Thyroid gland (tissue), 4 donors: ENCODE measurements at regions not wholly inside any gene's neighbourhood (a gene's known extent, or its start where the extent isn't known, plus 50 kb on each side); places are given as distances from the start of the nearest gene placed in this dataset.

Experiments
- POLR2A ChIP-seq, 2 donors: fragments of 450-650 bp; IDR thresholded peaks; one replicate each; pipeline ENCODE4 v1.6.1; 2017; ENCODE audit warnings: antibody characterized with exemption in 2 of 2, mild to moderate bottlenecking in 2 of 2, moderate library complexity in 1 of 2
- TF ChIP-seq, protein P1 (sequence below), 6 experiments: fragments of 200-600 bp in 3 of 6; fragments of 450-650 bp in 3 of 6; sonication (generic) in 3 of 6; IDR thresholded peaks; one replicate each; pipeline ENCODE4 v1.5.1; 2016 to 2019; ENCODE audit warnings: antibody characterized with exemption in 6 of 6, mild to moderate bottlenecking in 2 of 6, inconsistent platforms in 1 of 6, moderate library complexity in 1 of 6

DNA sequence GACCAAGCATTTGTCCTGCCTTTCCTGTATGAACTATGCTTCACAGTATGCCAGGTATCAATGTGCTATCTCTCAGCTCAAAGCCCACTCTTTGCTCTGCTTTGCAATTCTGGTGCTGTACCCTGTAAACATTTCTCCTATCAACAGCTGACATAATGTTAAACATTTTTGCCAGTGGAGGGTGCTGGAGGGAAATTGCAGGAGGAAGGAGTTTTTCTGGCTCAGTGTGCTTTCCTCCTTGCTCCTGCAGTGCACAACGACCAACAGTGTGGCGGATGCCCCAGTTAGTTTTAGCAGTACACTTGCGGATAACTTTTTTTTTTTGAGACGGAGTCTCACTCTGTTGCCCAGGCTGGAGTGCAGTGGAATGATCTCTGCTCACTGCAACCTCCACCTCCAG, 67.1 kb upstream of the PTGFRN start:
- TF ChIP-seq, protein P1, sequence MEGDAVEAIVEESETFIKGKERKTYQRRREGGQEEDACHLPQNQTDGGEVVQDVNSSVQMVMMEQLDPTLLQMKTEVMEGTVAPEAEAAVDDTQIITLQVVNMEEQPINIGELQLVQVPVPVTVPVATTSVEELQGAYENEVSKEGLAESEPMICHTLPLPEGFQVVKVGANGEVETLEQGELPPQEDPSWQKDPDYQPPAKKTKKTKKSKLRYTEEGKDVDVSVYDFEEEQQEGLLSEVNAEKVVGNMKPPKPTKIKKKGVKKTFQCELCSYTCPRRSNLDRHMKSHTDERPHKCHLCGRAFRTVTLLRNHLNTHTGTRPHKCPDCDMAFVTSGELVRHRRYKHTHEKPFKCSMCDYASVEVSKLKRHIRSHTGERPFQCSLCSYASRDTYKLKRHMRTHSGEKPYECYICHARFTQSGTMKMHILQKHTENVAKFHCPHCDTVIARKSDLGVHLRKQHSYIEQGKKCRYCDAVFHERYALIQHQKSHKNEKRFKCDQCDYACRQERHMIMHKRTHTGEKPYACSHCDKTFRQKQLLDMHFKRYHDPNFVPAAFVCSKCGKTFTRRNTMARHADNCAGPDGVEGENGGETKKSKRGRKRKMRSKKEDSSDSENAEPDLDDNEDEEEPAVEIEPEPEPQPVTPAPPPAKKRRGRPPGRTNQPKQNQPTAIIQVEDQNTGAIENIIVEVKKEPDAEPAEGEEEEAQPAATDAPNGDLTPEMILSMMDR (IDR thresholded peaks at IDR 0.05): peak in 1 of 6 experiments; percentile 16
- TF ChIP-seq POLR2A (IDR thresholded peaks at IDR 0.05): no peak
